HG03457 (cell line): ENCODE measurements at regions not wholly inside any gene's neighbourhood (a gene's known extent, or its start where the extent isn't known, plus 50 kb on each side); places are given as distances from the start of the nearest gene placed in this dataset.

ENCODE experiments used
- ATAC-seq: cut with Tn5 transposase; IDR thresholded peaks from one replicate; pipeline ENCODE4 v1.9.1; 2021; ENCODE audit warnings: moderate number of reproducible peaks; ENCODE audit not compliant: unreplicated experiment

DNA sequence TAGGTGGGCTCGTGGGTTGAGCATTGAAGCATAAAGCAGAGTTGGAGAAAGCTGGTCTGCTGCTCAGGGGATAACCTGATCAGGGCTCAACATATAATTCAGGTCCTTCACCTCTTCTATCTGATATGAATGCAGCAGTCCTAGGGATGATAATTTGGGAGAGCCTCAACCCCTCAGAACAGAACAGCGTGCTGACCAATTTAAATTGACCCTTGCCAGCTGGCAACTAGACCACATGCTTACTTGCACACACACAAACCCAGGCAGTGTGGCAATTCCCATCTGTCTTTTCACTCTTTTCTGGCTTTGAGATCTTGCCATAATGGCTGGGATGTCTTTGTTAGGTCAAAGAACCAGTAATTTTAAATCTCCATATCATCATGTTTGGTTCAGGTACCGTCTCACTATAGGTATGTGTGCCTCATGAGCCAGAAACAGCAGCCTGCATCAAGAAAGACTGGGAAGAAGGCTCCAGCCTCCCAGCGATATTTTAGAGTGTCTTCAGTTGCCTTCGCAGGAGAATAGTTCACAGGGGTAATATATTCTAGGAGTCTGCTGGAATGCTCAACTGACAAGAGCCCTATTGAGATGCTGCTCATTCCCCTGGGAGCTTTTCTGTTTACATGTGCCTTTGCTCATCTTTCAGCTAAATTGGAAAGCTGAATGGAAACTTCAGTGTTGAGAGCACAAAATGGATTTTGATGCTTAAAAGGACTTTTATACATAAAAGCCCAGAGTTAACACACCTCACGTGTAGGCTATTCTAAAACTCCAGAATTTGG, 497.6 kb downstream of the RASEF start:
- ATAC-seq, result no peak

DNA sequence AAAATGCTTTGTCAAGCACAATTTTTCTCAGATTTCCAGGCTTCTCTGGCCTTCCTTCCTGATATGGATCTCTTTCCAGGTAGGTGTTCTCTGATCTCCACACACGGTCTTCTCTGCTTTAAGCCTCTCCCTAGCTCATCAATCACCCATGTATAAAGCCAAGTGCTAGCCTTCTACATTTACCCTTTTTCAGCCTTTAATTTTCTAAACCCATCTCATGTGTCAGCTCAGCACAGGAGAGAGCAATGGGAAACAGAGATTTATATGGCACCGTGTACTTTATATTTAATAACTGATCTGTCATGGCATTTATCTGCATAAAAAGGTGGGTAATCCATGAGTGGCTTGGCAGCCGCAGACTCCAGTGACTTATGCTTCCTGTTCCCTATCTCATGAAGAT, 495.0 kb downstream of the RASEF start:
- ATAC-seq, result no peak

DNA sequence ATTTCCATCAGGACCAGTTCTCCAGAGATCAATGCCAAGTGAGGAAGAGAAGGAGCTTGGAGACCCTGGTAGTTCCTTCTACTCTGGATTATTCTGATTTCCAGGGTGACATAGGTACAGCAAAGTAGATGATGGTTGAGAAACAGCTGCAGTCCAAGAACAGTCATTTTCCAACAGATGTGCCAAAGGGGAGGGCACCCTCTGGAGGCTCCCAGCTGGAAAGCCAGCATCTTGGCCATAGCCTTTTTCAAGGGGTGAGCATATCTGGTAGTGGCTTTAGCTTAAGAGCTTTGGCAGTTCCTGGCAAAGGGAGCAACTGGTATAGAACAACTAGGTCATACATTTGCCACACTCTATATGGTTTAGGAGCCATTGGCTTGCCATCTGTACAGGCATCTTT, 492.7 kb downstream of the RASEF start:
- no peak for ATAC-seq

DNA sequence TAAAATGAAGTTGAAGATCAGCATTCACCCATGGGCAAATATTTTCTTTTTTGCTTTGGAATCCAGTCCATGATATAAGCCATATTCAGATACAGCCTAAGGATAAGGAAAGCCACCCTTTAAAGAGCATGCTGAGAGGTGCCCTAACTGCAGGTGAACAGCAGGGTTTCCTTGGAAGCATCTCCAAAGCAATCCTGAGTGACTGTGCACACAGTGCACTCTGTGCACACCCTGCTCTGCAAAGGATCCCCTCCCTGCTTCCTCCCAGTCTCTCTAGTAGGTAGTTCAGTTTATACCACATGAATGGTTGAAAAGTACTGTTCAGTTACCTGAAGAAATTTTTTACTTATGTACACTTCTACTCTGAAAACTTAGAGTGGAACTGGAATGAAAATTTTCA, 491.4 kb downstream of the RASEF start:
- ATAC-seq, result no peak

DNA sequence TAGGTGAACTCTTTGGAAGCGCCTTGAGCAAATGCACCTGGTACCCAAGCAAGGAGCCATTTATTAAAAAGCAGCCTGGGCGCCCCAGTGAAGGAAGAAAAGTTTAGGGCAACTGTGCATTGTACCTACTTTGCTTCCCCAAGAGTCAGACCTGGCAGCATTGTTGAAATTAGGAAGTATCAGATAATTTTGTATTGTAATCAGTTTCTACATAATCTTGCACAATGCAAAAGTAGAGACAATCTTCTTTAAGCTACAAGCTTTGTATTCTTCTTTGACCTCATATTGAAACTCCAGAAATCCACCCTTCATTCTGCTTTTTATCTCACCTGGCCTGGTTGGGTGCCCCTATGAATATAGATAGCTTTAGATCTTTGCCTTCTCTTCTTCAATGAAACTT, 490.8 kb downstream of the RASEF start:
- no peak for ATAC-seq

DNA sequence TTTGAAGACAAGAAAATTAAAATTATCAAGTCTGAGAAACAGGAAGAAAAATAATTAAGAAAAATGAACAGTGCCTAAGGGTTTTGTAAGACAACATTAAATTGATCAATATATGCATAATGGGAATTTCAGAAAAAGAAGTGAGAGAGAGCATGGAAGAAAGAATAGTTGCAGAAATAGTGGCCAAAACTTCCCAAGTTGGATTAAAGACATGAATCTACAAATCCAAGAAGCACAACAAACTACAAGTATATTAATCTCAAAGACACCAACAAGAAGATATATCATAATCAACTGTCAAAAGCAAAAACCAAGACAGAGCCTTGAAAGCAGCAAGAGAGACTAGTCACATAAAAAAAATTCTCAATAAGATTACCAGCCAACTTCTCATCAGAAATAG, 488.0 kb downstream of the RASEF start:
- ATAC-seq, result no peak

DNA sequence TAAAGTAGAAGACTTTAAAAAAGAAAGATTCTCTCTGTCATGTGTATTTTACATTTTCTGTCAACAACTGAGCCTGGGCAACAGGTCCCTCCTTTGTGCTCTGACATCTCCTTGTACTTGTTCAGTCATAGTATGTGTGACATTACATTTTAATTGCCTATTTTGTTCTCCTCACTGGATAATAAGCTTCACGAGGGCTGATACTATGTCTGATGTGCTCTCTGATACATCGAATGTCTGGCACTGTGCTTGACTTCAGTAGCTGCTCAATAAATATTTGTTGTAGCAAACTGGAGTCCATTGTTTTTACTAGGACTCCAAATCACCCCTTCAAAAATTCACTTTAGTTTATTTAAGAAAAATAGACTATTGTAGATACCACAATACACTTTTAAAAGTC, 482.0 kb downstream of the RASEF start:
- ATAC-seq, result no peak

DNA sequence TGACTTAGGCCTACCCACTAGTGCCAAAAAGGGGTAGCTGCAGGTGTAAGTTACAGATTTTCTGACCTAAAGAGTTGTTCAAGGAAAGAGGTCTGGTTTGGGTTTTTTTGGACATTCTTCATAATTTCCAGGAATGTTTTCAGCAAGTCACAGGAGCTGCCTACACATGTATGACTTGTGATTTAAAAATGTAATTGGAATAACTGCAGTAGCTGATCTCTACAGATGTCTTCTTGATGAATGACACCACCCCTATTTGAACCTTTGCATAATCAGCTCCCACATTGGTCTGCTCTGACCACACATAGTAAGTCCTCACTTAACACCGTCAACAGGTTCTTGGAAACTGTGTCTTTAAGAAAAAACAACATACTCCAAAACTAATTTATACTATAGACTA, 481.4 kb downstream of the RASEF start:
- ATAC-seq, result no peak

DNA sequence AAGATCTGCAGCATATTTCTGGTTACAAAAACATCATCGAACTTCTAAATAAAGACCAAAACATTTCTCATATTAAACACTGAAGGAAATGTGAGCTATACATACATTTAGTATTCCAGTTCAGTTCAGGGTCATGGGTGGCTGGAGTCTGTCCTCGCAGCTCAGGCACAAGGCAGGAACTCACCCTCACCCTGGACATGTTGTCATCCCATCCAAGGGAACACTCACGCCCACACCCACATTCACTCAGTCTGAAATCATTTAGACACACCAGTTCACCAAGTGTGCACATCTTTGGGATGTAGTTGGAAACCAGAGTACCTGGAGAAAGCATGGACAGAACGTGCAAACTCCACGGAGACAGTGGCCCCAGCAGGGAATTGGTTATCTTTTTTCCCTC, 481.0 kb downstream of the RASEF start:
- no peak for ATAC-seq

DNA sequence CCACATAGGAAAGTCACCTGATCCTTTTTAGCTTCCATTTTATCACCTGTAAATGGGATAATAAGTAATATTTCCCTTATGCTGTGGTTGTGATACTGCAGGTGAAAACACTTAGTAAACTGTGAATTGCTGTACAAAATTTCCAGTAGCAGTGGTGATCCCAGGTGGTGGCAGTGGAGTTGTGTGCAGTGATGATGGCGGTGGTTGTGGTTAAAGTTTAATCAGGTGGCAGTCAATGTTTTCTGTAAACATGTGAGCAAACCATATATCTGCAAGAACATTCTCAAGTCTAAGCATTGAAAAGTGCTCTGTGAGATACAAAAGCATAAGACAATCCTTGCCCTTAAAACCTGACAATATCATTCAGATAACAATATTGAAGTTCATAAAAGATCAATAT, 480.2 kb downstream of the RASEF start:
- no peak for ATAC-seq

DNA sequence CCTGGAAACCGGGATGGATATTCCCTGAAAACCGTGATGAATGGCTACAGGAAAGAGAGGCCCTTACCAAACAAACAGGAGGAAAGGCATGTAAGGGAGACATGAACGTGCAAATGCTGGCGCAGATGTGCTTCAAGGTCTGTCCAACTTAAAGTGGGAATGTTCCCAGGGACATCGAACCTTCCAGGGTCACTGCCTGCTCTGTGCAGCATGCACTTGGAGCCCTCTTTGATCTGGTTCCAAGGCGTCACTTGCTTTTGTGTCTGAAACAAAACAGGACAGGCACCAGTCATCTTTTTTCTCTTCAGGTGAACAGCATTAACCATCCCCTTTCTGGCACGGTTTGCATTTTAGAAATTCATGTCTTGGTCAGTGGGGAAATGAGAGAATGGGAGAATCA, 479.4 kb downstream of the RASEF start:
- no peak for ATAC-seq

DNA sequence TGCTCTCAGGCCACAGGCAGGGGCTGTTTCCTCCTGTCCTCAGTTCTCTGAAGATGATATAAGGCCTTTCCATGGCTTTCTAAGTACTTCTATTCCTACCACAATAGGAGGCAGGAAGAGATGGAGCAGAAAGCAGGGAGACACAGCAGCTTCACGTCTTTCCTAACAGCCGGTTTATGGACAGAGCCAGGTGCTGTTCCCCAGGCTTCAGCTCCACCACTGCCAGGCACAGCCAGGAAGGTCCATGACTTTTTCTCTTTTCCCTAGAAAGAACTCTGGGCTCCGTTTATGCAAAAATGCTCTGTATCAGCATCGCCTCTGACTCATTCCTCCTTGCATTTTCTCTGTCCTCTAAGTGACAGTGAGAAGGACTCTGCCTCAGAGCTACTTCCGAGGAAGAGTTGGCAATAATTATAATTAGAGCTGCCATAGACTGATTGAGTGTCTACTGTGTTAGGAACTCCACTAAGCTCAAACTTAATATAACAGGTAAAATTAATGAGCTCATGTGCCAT, 478.5 kb downstream of the RASEF start:
- ATAC-seq, result no peak

DNA sequence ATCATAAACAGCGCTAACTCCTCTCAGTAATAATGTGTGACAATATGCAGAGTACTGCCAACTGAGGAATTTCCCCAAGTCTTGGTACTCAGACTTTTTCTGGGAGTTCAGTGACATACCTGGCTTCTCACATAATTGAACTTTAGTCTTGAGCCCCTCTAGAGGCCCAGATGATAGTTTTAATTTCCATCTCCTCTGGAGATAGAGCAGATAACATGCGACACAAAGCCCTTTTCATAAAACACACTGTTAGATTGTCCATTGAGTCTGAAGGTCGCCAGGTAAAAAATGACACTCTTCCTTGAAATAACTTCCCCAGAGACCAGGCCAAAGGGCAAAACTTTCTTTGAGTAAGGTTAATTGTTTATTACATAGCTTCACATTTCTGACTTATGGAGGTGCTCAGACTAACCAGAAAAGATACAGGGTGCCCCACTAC, 476.0 kb downstream of the RASEF start:
- no peak for ATAC-seq

DNA sequence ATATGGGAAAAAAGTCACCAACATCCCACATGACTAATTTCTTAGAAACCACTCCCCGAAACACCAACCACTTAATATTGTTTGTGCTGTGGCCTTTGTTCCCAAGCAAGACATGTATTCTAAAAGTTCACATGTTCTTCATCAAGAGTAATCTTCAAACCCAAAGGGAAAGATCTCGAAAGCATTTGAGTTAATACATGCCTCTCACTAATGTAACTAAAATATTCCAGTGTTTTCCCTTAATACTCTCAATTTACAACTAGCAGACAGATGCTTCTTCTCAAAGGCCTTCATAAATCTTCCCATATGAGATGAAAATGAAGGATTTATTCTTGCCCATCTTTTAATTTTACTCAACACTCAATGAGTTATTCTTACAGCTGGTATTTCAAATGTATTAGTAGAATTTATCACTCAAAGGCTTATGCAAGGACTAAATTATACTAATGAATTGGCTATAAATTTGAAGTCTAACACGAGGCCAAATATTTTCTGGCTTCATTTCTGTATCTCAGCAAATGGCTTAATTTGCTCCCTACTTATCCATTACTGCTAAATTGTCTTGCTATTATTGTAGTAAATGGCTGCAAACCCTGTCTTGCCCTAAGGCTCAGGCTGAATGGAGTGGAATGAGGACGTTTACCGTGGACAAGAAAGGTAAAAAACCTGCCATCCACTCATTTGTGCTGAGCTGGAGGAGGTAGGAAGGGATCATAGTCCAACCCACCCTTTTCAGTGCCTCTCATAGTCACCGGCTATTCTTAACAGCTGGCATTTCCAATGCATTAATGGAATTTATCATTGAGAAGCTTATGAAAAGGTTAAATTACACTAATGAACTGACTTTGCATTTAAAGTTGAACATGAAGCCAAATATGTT, 474.4 kb downstream of the RASEF start:
- ATAC-seq, result no peak

DNA sequence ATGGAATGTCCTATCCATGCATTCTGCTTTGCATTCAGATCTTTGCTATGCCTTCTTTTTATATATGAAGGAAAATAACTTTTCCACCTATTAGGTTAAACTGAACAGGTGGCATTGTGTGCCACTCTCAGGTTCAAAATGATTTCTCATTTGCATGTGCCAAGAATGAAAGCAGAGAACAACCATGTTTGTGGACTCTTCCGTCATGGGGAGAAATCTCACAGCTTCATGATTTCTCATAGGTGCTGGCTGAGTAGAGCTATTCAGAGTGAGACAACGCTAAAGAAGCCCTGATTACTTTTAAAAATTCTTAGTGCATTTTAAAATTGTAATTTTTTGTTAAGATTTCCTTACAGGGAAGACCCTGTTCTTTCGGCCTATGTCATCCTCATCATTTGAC, 472.1 kb downstream of the RASEF start:
- ATAC-seq, result no peak

DNA sequence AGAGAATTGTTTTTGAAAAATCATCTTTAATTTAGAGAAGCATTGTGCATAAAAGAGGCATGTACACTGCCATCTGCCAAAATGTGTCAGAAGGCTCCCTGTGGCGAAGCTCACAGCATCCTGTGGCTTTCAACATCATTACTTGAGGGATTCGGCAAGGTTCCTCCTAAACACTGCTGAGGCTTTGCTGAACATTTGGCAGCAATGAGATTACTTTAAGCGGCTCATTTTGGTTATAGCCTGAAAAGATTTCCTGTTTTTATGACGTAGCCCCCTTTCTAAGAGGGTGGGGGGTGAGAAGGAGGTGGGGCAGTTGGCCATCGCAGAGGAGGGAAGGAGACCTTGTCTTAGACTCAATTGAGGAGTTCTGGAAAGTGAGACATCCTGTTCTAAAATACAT, 469.4 kb downstream of the RASEF start:
- ATAC-seq, result no peak

DNA sequence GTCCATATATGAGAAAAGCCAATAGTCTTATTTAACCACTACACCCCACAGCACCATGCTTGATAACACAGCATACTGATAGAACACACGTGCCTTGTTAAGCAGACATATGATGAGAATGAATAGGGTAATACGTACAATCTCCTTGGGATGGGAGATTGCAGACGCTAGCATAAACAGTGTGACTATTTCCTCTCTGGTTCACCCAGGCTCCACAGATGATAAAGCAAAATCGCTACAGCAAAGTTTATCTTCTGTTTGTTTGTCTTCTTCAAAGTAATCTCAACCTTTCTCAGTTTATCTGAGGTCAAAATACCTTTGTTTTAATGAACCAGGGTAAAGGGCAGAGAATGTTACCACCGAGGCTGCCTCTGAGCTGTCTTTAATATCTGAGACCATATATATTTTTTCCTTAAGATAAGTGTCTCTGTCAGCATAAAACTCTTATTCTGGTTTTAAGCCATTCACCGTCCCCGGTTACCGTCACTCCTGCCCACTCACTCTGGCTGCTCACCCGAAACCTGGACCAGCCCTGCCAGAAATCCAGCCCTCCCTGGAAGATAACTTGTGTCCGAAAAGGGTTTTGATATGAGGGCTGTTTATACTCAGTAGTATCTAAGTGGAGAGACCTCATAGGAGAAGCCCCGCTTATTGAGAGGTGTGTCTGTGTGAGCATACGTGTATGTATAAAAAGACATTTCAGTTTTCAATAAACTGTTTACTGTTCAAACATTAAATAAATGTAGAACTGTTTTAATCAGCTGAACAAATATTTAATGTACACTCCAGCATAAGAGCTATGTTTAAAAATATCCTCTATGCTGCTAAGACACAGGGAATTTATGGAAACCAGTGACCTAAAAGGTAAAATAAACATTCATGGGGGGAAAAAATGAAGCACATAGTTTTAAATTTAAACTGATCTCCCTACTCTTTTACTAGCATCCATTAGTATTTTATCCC, 465.4 kb downstream of the RASEF start:
- no peak for ATAC-seq

DNA sequence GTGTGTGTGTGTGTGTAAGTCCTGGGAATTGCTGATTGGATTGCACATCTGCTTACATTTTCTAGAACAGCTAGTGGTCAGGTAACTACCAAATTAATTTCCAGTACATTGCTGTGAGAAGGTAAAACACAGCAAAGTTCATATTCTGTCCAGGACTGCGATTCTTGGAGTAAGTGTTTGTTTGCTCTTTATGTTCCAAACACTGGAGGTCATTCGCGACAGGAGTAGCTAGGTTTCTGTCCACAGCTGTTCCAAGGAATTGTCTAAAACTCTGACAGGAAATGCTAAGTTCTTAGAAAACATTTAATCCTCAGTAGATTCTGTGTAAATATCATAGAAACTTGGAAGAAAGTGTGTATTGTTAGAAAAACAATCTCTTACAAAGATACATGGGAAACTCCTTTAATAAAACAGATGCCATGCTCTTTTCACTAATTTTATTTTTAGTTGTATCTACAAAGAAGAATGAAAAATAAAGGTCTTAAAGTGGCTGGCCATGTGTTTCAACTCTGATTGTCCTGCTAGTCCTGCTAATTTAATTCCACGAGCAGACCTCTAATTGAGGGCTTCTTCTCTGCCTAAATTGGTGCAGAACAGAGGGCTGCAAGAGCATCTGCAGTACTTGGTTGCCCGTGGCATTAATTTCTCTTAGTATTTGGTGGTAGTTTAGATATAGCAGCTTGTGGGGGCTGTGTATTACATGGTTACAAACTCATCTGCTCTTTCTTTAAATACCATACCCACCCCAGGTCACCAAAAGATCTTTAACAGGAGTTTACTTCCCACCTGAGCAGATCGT, 464.5 kb downstream of the RASEF start:
- ATAC-seq, result no peak

DNA sequence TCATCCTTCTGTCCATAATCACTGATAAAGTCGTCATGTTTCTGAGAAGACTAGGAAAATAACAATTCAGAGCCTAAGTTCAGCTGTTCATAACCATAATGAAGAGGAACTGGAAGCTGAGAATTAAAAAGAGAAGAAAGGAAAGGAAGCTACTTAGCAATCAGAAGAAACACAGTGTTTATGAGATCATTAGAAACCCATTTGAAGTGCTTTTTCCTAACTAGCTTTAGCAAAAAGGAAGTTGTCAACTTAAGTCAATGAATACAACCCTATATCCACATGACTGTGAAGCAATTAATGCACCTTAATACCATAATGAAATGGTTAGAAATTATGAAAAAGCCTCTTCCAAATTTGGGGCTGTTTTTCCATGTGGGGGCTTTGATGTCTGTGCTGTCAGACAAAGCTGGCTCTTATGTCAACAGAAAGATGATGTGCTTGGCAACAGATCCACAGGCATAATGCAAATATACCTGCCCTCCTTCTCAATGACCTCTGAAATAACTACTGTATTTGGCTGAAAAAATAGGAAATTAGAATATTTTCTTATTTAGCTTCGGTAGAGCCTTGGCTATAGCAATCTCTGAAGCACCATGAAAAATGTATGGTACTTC, 463.5 kb downstream of the RASEF start:
- ATAC-seq, result no peak
